Spleen (tissue), 11 donors: ENCODE measurements at regions not wholly inside any gene's neighbourhood (a gene's known extent, or its start where the extent isn't known, plus 50 kb on each side); places are given as distances from the start of the nearest gene placed in this dataset.
"Not testable (repeated sequence)": the region's sequence is repeated elsewhere in the genome, so short reads cannot be mapped to it uniquely, and the experiment has no call there.

Source experiments
- DNase-seq: peaks from one replicate; pipeline ENCODE4 v3.0.0-alpha.2; 2020
- H3K27ac ChIP-seq, 8 donors: fragments of 200-600 bp; sonication (generic) in 7 of 8; 1 replicate in 4 of 8; 2 replicates in 4 of 8; pipeline versions ENCODE4 v1.5.0 to v1.8.0; 2016 to 2021; ENCODE audit warnings: inconsistent platforms in 4 of 8, mild to moderate bottlenecking in 4 of 8, moderate library complexity in 1 of 8
- H3K27me3 ChIP-seq, 7 donors: fragments of 200-600 bp; sonication (generic) in 6 of 7; replicated peaks in 1 of 7; 1 replicate in 4 of 7; 2 replicates in 3 of 7; pipeline versions ENCODE4 v1.5.0 to v1.8.0; 2016 to 2021; ENCODE audit warnings: inconsistent platforms in 3 of 7, mild to moderate bottlenecking in 1 of 7
- H3K36me3 ChIP-seq, 6 donors: fragments of 200-600 bp; sonication (generic) in 5 of 6; 1 replicate in 4 of 6; 2 replicates in 2 of 6; pipeline versions ENCODE4 v1.5.0 to v1.8.0; 2016 to 2021; ENCODE audit warnings: inconsistent platforms in 2 of 6
- H3K4me1 ChIP-seq, 6 donors: fragments of 200-600 bp; sonication (generic) in 5 of 6; 1 replicate in 3 of 6; 2 replicates in 3 of 6; pipeline versions ENCODE4 v1.5.0 to v1.8.0; 2016 to 2021; ENCODE audit warnings: inconsistent platforms in 3 of 6
- H3K4me3 ChIP-seq, 8 donors: fragments of 200-600 bp; sonication (generic) in 7 of 8; 1 replicate in 4 of 8; 2 replicates in 4 of 8; pipeline versions ENCODE4 v1.5.0 to v1.8.0; 2016 to 2021; ENCODE audit warnings: inconsistent platforms in 4 of 8, mild to moderate bottlenecking in 4 of 8, moderate library complexity in 2 of 8
- H3K9me3 ChIP-seq, 8 donors: fragments of 200-600 bp; sonication (generic) in 7 of 8; 1 replicate in 4 of 8; 2 replicates in 4 of 8; pipeline versions ENCODE4 v1.5.0 to v1.8.0; 2016 to 2021; ENCODE audit warnings: inconsistent platforms in 4 of 8
- CTCF ChIP-seq, 11 experiments: fragments of 200-600 bp in 7 of 11; fragments of 450-650 bp in 4 of 11; sonication (generic) in 4 of 11; IDR thresholded peaks in 8 of 11; conservative IDR thresholded peaks in 3 of 11; 1 replicate in 7 of 11; 2 replicates in 4 of 11; pipeline versions ENCODE4 v1.4.0 to v1.8.0; 2016 to 2021; ENCODE audit warnings: antibody characterized with exemption in 11 of 11, inconsistent platforms in 4 of 11, mild to moderate bottlenecking in 1 of 11
- POLR2A ChIP-seq, 3 donors: fragments of 450-650 bp; IDR thresholded peaks; one replicate each; pipeline ENCODE4 v1.5.1; 2017; ENCODE audit warnings: antibody characterized with exemption in 3 of 3, mild to moderate bottlenecking in 1 of 3
- POLR2AphosphoS5 ChIP-seq, 3 donors: sonication (generic); formaldehyde crosslinking; IDR thresholded peaks; one replicate each; pipeline ENCODE4 v1.5.1; 2017; ENCODE audit warnings: antibody characterized with exemption in 3 of 3
- WGBS, 5 donors: extraction: QIAGEN DNeasy Blood & Tissue Kit in 3 of 5; methylation state at CpG; one replicate each; pipeline versions ENCODE4 v1.1.5 to v1.1.7; 2013 to 2018; 5-methylcytosine and 5-hydroxymethylcytosine counted together
- intact Hi-C: fragments of 100-400 bp; cut with DNase I; formaldehyde crosslinking; loops from one replicate; pipeline ENCODE4 v1.15.0; 2023; ENCODE audit warnings: low total_unique reads
- donor health status: healthy with polysubstance abuse.
- donor health status: DM: no; HTN: no; CAD: no; lungs with moderate emphysema.
- donor health status: DM: no; HTN: no; CAD: no.
- donor health status: Bipolar disorder and iron deficiency.
- donor health status: healthy.
- donor health status: DM: no; HTN: no; CAD: no.
- donor health status: DM: yes; HTN: yes; CAD: no.

- intact Hi-C loops = no loop called here
- H3K4me1 ChIP-seq = no peaks in the 10 kb centered on the region
- 64 to 81% (median 74%) methylated on average over 4 of the region's 4 CpGs for WGBS, 5 donors
These were observed 120.4 kb upstream of the STEAP1 start for GRCh38 chr7:90033850-90034249.

GRCh38 chr7:90053094-90053493, 101.2 kb upstream of the STEAP1 start:
- Histone ChIP-seq H3K4me1 (no peaks in the 10 kb centered on the region), H3K27me3 (no peaks in the 10 kb centered on the region), H3K9me3 (peaks cover 0 to 20% (median 5%) of the 10 kb centered on the region in 8 donors), H3K4me3 (no peak overlapping the region), H3K36me3 (no peaks in the 10 kb centered on the region), H3K27ac (no peak overlapping the region)
- intact Hi-C loops = no loop called here
- TF ChIP-seq POLR2AphosphoS5 (IDR thresholded peaks at IDR 0.05) (no peak), CTCF (IDR thresholded peaks at IDR 0.05 in 8 of 11, conservative IDR thresholded peaks at IDR 0.05 in 3 of 11) (no peak), POLR2A (IDR thresholded peaks at IDR 0.05) (no peak)
- WGBS, 5 donors = 53 to 84% (median 80%) methylated on average over 3 of the region's 3 CpGs
- DNase-seq = no peak

More at GRCh38 chr7:90033850-90034249, 120.4 kb upstream of the STEAP1 start:
- no peaks in the 10 kb centered on the region for H3K27me3 ChIP-seq
- TF ChIP-seq CTCF (IDR thresholded peaks at IDR 0.05 in 8 of 11, conservative IDR thresholded peaks at IDR 0.05 in 3 of 11) (no peak), POLR2A (IDR thresholded peaks at IDR 0.05) (no peak), POLR2AphosphoS5 (IDR thresholded peaks at IDR 0.05) (no peak)
- H3K27ac ChIP-seq = no peak overlapping the region
- peaks cover 0 to 7% (median 0%) of the 10 kb centered on the region in 8 donors for H3K9me3 ChIP-seq
- no peak overlapping the region for H3K4me3 ChIP-seq
- DNase-seq = no peak
- no peaks in the 10 kb centered on the region for H3K36me3 ChIP-seq

- no peak for DNase-seq
- Histone ChIP-seq H3K27ac (no peak overlapping the region), H3K36me3 (no peaks in the 10 kb centered on the region), H3K4me3 (no peak overlapping the region), H3K27me3 (no peaks in the 10 kb centered on the region), H3K9me3 (no peaks in the 10 kb centered on the region), H3K4me1 (no peaks in the 10 kb centered on the region)
- intact Hi-C loops = no loop called here
- TF ChIP-seq CTCF (IDR thresholded peaks at IDR 0.05 in 8 of 11, conservative IDR thresholded peaks at IDR 0.05 in 3 of 11) = no peak
- TF ChIP-seq POLR2A (IDR thresholded peaks at IDR 0.05) = no peak
- no peak for TF ChIP-seq POLR2AphosphoS5 (IDR thresholded peaks at IDR 0.05)
- WGBS, 5 donors = 41 to 71% (median 54%) methylated on average over 2 of the region's 2 CpGs
These were observed 93.2 kb upstream of the STEAP1 start for GRCh38 chr7:90061077-90061476.

DNA sequence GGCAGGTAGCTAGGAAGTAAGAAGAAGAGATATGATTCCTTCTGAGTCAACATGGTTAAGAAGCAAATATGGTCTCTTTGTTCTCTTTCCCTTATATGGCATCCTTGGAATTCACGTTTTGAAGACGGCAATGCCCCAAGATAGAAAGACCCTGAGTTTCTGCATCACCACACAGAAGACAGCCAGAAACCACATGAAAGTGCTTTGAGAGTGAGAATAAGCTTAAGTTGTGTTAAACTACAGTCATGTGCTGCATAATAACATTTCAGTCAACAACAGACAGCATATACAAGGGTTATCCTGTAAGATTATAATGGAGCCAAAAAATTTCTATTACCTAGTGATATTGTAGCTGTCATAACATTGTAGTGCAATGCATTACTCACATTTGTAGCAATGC, 89.9 kb upstream of the STEAP1 start:
- intact Hi-C loops = no loop called here
- Histone ChIP-seq H3K4me3 (no peak overlapping the region), H3K27me3 (no peaks in the 10 kb centered on the region), H3K36me3 (no peaks in the 10 kb centered on the region), H3K27ac (no peak overlapping the region), H3K9me3 (no peaks in the 10 kb centered on the region), H3K4me1 (no peaks in the 10 kb centered on the region)
- no peak for TF ChIP-seq POLR2A (IDR thresholded peaks at IDR 0.05)
- TF ChIP-seq POLR2AphosphoS5 (IDR thresholded peaks at IDR 0.05) = no peak
- no peak for DNase-seq
- 68 to 84% (median 78%) methylated on average over 2 of the region's 2 CpGs for WGBS, 5 donors

- no peaks in the 10 kb centered on the region for H3K9me3 ChIP-seq
- TF ChIP-seq CTCF (IDR thresholded peaks at IDR 0.05 in 8 of 11, conservative IDR thresholded peaks at IDR 0.05 in 3 of 11) (no peak), POLR2AphosphoS5 (IDR thresholded peaks at IDR 0.05) (no peak), POLR2A (IDR thresholded peaks at IDR 0.05) (no peak)
- H3K36me3 ChIP-seq = no peaks in the 10 kb centered on the region
- H3K4me1 ChIP-seq = no peaks in the 10 kb centered on the region
- no peak overlapping the region for H3K4me3 ChIP-seq
- intact Hi-C loops = no loop called here
- DNase-seq = no peak
- H3K27me3 ChIP-seq = no peaks in the 10 kb centered on the region
- H3K27ac ChIP-seq = no peak overlapping the region
- 21 to 37% (median 32%) methylated on average over 5 of the region's 5 CpGs for whole genome bisulfite sequencing, 5 donors
These were observed 87.1 kb upstream of the STEAP1 start for GRCh38 chr7:90067171-90067570.

DNA sequence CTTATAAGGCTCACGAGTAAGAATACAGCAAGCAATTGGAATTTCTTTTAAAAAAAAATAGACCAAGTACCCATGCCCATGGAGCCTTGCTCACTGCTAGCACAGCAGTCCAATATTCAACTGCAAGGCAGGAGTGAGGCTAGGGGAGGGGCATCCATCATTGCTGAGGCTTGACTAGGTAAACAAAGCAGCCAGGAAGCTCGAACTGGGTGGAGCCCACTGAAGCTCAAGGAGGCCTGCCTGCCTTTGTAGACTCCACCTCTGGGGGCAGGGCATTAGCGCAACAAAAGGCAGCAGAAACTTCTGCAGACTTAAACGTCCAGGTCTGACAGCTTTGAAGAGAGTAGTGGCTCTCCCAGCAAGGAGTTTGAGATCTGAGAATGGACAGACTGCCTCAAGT, 84.0 kb upstream of the STEAP1 start:
- H3K27me3 ChIP-seq, H3K4me1 ChIP-seq, DNase-seq, intact Hi-C loops, H3K9me3 ChIP-seq, H3K4me3 ChIP-seq, H3K27ac ChIP-seq, H3K36me3 ChIP-seq: not testable (repeated sequence)
- WGBS, 5 donors = 54 to 66% (median 62%) methylated on average over 4 of the region's 4 CpGs
